GM12865 (cell line): ENCODE measurements at regions not wholly inside any gene's neighbourhood (a gene's known extent, or its start where the extent isn't known, plus 50 kb on each side); places are given as distances from the start of the nearest gene placed in this dataset.

ENCODE experiments used
- DNase-seq: peaks from one replicate; pipeline ENCODE4 v3.0.0; 2010; ENCODE audit warnings: low read depth
- H3K4me3 ChIP-seq: 2 replicates; pipeline ENCODE4 v1.5.1; 2011; ENCODE audit warnings: mild to moderate bottlenecking, low read depth, low read length, control low read depth
- TF ChIP-seq, protein P1 (sequence below): IDR thresholded peaks from 2 replicates; pipeline ENCODE4 v1.5.1; 2011; ENCODE audit warnings: low read length, control low read depth, low read depth, inconsistent platforms; ENCODE audit not compliant: insufficient read depth; ENCODE audit errors: missing control alignments

DNA sequence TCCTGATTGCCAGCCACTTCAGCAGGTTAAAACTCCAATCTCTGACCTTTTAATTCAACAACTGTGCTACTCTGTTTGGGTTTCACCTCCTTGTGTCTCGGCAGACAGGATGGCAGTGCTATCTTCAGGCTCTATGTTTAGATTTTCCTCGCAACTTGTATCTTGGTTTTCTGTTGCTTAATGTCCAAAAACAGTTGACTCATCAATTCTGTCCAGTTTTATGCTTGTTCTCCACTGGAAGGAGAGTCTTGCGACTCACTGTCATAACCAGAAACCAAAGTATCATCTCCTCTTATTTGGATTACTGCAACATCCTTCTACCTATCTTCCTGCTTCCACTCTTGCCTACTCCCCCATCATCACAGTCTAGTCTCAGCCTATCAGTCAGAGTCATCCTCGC lies 130.9 kb upstream of the ADAMTS16 start:
- TF ChIP-seq, protein P1, sequence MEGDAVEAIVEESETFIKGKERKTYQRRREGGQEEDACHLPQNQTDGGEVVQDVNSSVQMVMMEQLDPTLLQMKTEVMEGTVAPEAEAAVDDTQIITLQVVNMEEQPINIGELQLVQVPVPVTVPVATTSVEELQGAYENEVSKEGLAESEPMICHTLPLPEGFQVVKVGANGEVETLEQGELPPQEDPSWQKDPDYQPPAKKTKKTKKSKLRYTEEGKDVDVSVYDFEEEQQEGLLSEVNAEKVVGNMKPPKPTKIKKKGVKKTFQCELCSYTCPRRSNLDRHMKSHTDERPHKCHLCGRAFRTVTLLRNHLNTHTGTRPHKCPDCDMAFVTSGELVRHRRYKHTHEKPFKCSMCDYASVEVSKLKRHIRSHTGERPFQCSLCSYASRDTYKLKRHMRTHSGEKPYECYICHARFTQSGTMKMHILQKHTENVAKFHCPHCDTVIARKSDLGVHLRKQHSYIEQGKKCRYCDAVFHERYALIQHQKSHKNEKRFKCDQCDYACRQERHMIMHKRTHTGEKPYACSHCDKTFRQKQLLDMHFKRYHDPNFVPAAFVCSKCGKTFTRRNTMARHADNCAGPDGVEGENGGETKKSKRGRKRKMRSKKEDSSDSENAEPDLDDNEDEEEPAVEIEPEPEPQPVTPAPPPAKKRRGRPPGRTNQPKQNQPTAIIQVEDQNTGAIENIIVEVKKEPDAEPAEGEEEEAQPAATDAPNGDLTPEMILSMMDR, result no peak
- peak overlapping the region; percentile 17 for H3K4me3 ChIP-seq
- no peak for DNase-seq

DNA sequence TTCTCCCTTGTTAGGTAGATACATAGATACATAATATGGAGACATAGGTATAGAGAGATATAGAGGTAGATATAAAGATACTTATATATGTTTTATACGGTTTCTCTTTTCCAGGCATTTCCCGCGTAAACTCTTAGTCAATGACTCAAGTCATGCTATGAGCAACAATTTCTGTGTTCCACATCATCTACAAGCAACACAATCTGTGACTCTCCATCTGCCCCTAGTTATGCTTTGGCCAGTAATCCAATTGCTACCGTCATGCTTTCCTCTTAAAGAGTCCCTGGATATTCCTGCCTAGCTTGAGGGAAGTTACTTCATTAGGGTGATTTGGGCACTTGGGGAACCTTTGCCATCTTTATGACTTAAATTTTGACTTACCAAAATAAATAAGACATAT lies 129.0 kb upstream of the ADAMTS16 start:
- TF ChIP-seq, protein P1, result no peak

DNA sequence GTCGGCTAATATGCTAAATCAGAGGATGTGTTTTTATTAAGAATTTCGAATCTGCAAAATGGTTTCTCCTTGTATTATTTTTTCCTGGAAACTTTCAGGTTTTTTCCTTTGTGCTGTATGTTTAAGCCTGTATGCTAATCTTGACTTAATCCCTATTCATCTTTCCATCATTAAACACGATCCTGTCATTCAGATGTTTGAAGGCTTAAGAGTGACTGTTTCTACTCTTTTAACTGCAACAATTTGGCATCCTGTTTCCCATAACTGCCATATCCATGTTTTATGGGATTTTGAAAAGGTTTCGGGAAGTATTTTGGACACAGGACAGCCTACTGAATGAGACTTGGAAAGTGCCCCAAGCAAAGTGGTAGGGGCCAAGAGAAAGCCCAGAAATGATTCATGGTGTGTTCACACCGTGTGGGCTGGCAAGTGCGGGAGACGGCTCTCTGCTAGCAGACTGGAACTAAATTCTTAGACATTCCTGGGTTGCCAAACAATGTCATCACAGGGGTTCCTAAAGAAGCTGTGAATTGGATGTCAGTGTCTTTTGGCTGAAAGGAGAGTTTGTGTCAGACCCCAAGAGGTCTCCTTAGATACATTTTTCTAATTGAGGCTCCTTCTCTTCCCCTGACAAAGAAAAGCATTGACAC lies 125.4 kb upstream of the ADAMTS16 start:
- TF ChIP-seq, protein P1, result no peak
- no peak overlapping the region for H3K4me3 ChIP-seq
- DNase-seq, result no peak

More for the DNA sequence above, 129.0 kb upstream of the ADAMTS16 start:
- H3K4me3 ChIP-seq, result no peak overlapping the region
- DNase-seq, result no peak

DNA sequence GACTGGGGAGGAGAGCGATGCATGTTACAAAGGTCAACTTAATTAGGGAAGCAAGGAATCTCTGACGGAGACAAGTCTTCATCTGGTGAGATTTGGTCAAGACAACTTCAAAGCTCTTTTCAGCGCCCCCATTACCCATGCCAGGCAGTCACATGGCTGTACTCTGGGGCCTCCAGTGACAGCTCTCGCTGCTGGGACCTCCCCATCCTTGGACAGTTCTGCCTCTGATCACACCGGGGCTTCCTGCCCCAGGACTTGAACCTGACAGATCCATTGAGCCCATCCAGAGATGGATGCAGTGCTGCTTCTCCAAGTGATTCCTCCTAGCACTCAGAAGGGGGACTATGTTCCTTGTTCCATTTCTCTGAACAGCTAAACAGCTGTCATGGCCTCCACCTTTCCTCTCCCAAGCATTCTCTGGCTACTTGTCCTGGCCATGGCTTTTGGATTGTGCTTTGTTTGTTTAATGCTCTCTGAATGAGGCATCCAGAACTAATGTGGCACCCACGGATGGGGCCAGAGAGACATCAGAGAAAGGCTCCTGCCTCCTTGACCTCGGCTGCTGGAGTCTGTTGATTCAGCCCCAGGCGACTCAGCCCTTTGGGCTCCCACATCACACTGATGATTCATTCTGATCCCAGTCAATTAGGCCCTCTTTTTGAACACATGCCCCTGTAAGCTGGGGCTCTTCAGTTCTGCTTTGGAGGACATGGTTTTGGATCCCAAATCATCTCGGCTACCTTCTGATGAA lies 122.1 kb upstream of the ADAMTS16 start:
- TF ChIP-seq, protein P1, result no peak
- no peak overlapping the region for H3K4me3 ChIP-seq
- peak; percentile 36 for DNase-seq

DNA sequence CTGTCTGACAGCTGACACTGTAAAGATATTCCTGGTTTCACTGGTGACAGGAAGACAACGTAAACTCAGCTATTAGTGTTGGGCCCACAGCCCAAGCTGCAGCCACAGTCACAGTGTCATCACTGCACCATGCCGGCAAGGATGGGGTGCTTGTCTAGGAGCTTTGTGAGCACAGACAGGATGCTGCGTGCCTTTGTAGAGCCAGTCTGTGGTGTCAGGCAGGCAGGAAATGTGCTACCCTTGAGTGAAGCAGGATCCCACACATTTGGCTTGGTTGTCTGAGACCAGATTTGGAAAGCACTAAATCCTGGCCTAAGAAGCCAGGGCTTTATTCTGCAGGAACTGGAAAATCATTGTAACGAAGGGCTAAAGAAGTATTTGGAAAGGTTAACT lies 121.6 kb upstream of the ADAMTS16 start:
- TF ChIP-seq, protein P1, result no peak
- DNase-seq, result peak; percentile 34
- H3K4me3 ChIP-seq, result no peak overlapping the region

DNA sequence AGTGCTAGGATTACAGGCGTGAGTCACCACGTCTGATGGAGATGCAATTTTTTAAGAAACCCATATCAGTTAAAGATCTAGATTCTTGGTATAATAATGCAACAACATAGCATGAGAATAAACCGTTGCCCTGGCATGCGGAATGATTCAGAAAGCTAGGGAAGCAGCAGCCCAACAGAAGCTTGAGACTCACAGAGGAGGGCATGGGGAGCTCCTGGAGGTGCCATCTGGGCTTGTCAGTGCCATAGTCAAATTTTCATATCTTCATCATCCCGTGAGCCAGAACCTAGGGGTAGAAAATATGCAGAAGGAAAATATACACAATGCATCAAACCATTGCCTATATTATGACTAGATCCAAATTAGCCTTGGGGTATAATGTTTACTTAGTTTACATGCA lies 118.7 kb upstream of the ADAMTS16 start:
- DNase-seq, result no peak
- H3K4me3 ChIP-seq, result no peak overlapping the region
- TF ChIP-seq, protein P1, result no peak
